ENCODE measurements at regions not wholly inside any gene's neighbourhood (a gene's known extent, or its start where the extent isn't known, plus 50 kb on each side); places are given as distances from the start of the nearest gene placed in this dataset.

- TF ChIP-seq POLR2AphosphoS5 (IDR thresholded peaks at IDR 0.05; ENCODE audit: low read depth, low read length) (no peak), TAF1 (IDR thresholded peaks at IDR 0.05; ENCODE audit: borderline replicate concordance, low read depth, low read length) (no peak), POLR2A (IDR thresholded peaks at IDR 0.05; ENCODE audit: low read depth, low read length) (no peak)
- no peak for FAIRE-seq
- DNase-seq (ENCODE audit: insufficient read length): no peak
Measured at GRCh38 chr20:51211191-51211590, 188.3 kb upstream of the KCNG1 start.

GRCh38 chr20:51210084-51210483 is 187.2 kb upstream of the KCNG1 start:
- TF ChIP-seq POLR2A (IDR thresholded peaks at IDR 0.05; ENCODE audit: low read depth, low read length): no peak
- no peak for TF ChIP-seq POLR2AphosphoS5 (IDR thresholded peaks at IDR 0.05; ENCODE audit: low read depth, low read length)
- no peak for FAIRE-seq
- DNase-seq (ENCODE audit: insufficient read length): no peak

GRCh38 chr20:51208162-51208561 is 185.3 kb upstream of the KCNG1 start:
- no peak for DNase-seq (ENCODE audit: insufficient read length)
- FAIRE-seq: no peak
- TF ChIP-seq POLR2A (IDR thresholded peaks at IDR 0.05; ENCODE audit: low read depth, low read length) (no peak), POLR2AphosphoS5 (IDR thresholded peaks at IDR 0.05; ENCODE audit: low read depth, low read length) (no peak), TAF1 (IDR thresholded peaks at IDR 0.05; ENCODE audit: borderline replicate concordance, low read depth, low read length) (no peak)

- FAIRE-seq (no peak), DNase-seq (ENCODE audit: insufficient read length) (no peak)
- TF ChIP-seq TAF1 (IDR thresholded peaks at IDR 0.05; ENCODE audit: borderline replicate concordance, low read depth, low read length): no peak
Measured at GRCh38 chr20:51206032-51206662, 183.2 kb upstream of the KCNG1 start.

GRCh38 chr20:51204794-51205193 is 181.9 kb upstream of the KCNG1 start:
- DNase-seq (ENCODE audit: insufficient read length) (no peak), FAIRE-seq (no peak)
- TF ChIP-seq TAF1 (IDR thresholded peaks at IDR 0.05; ENCODE audit: borderline replicate concordance, low read depth, low read length) (no peak), POLR2AphosphoS5 (IDR thresholded peaks at IDR 0.05; ENCODE audit: low read depth, low read length) (no peak), POLR2A (IDR thresholded peaks at IDR 0.05; ENCODE audit: low read depth, low read length) (no peak)

GRCh38 chr20:51204051-51204715 is 181.3 kb upstream of the KCNG1 start:
- TF ChIP-seq POLR2AphosphoS5 (IDR thresholded peaks at IDR 0.05; ENCODE audit: low read depth, low read length) (no peak), TAF1 (IDR thresholded peaks at IDR 0.05; ENCODE audit: borderline replicate concordance, low read depth, low read length) (no peak), POLR2A (IDR thresholded peaks at IDR 0.05; ENCODE audit: low read depth, low read length) (no peak)
- DNase-seq (ENCODE audit: insufficient read length) (no peak), FAIRE-seq (no peak)

GRCh38 chr20:51202304-51202703 is 179.4 kb upstream of the KCNG1 start:
- DNase-seq (ENCODE audit: insufficient read length) (no peak), FAIRE-seq (no peak)
- TF ChIP-seq POLR2A (IDR thresholded peaks at IDR 0.05; ENCODE audit: low read depth, low read length): no peak
- no peak for TF ChIP-seq TAF1 (IDR thresholded peaks at IDR 0.05; ENCODE audit: borderline replicate concordance, low read depth, low read length)
- no peak for TF ChIP-seq POLR2AphosphoS5 (IDR thresholded peaks at IDR 0.05; ENCODE audit: low read depth, low read length)

GRCh38 chr20:51199920-51200319 is 177.0 kb upstream of the KCNG1 start:
- TF ChIP-seq POLR2AphosphoS5 (IDR thresholded peaks at IDR 0.05; ENCODE audit: low read depth, low read length): no peak
- no peak for TF ChIP-seq POLR2A (IDR thresholded peaks at IDR 0.05; ENCODE audit: low read depth, low read length)
- no peak for TF ChIP-seq TAF1 (IDR thresholded peaks at IDR 0.05; ENCODE audit: borderline replicate concordance, low read depth, low read length)
- DNase-seq (ENCODE audit: insufficient read length) (no peak), FAIRE-seq (no peak)

GRCh38 chr20:51198876-51199523 is 176.1 kb upstream of the KCNG1 start:
- DNase-seq (ENCODE audit: insufficient read length): no peak
- FAIRE-seq: no peak
- TF ChIP-seq POLR2A (IDR thresholded peaks at IDR 0.05; ENCODE audit: low read depth, low read length) (no peak), POLR2AphosphoS5 (IDR thresholded peaks at IDR 0.05; ENCODE audit: low read depth, low read length) (no peak), TAF1 (IDR thresholded peaks at IDR 0.05; ENCODE audit: borderline replicate concordance, low read depth, low read length) (no peak)

- TF ChIP-seq TAF1 (IDR thresholded peaks at IDR 0.05; ENCODE audit: borderline replicate concordance, low read depth, low read length): no peak
- no peak for TF ChIP-seq POLR2A (IDR thresholded peaks at IDR 0.05; ENCODE audit: low read depth, low read length)
- no peak for TF ChIP-seq POLR2AphosphoS5 (IDR thresholded peaks at IDR 0.05; ENCODE audit: low read depth, low read length)
- DNase-seq (ENCODE audit: insufficient read length) (no peak), FAIRE-seq (no peak)
Measured at GRCh38 chr20:51198238-51198637, 175.3 kb upstream of the KCNG1 start.

- no peak for TF ChIP-seq POLR2AphosphoS5 (IDR thresholded peaks at IDR 0.05; ENCODE audit: low read depth, low read length)
- TF ChIP-seq POLR2A (IDR thresholded peaks at IDR 0.05; ENCODE audit: low read depth, low read length): no peak
- no peak for TF ChIP-seq TAF1 (IDR thresholded peaks at IDR 0.05; ENCODE audit: borderline replicate concordance, low read depth, low read length)
- DNase-seq (ENCODE audit: insufficient read length) (no peak), FAIRE-seq (no peak)
Measured at GRCh38 chr20:51196991-51197651, 174.2 kb upstream of the KCNG1 start.
